ENCODE measurements at regions not wholly inside any gene's neighbourhood (a gene's known extent, or its start where the extent isn't known, plus 50 kb on each side); places are given as distances from the start of the nearest gene placed in this dataset.

DNA sequence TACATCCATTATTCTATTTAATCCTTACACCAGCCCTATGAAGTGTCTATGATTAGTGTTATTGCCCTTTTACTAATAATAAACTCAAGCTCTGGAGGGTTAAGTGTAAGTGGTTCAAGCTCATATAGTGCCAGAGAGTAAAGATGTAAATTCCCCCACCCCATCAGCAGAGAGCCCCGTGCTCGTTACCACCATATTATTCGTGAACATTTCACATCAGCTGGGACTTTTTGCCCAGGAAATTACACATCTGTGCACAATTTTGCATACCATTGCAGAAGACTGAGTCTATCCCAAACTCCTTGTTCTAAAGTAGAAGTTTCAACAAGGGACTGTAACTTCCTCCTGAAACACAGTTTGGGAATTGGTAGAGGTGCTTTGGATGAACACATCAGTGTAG, 220.1 kb downstream of the BCAS1 start:
- no peak for ATAC-seq
- peaks cover 46% of the 10 kb centered on the region for H3K4me1 Mint-ChIP-seq (ENCODE audit: low read depth)
- no peak overlapping the region for H3K27ac Mint-ChIP-seq

DNA sequence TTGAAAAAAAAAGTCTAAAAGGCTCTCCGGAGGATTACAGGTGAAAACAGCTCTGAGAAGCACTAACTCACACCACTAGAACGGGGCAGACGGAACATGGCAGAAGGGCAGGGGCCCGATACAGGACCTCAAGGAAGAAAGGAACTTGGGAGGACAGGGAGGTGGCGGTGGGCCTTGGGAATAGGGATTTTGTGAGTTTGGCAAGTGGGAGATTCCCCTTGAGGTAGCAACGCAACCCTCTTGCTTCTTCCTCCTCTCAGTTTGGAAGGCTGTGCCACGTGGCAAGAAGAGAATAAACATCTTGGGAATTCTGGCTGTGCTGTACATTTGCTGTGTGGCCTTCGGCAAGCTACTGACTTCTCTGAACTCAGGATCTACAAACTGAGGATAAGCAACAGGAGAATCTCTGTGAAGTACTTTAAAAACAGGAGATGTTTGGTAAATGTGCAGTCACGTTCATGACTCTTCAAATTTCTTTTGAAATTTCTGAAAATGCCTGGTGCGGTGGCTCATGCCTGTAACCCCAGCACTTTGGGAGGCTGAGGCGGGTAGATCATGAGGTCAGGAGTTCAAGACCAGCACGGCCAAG, 220.8 kb downstream of the BCAS1 start:
- H3K4me1 Mint-ChIP-seq (ENCODE audit: low read depth): peaks cover 53% of the 10 kb centered on the region
- no peak overlapping the region for H3K4me3 Mint-ChIP-seq
- H3K36me3 Mint-ChIP-seq (ENCODE audit: low read depth): no peaks in the 10 kb centered on the region
- no peaks in the 10 kb centered on the region for H3K9me3 Mint-ChIP-seq
- DNase-seq: no peak
- no peak overlapping the region for H3K27ac Mint-ChIP-seq
- POLR2A ChIA-PET: interaction anchor here (0.6 kb wide), 1 partner anchor 238 kb away, joined by 4 read pairs; no protein-coding TSS in a partner anchor
- CTCF ChIA-PET: interaction anchor here (1.1 to 1.5 kb wide), 3 partner anchors 9 to 33 kb away, joined by 3 read pairs; no protein-coding TSS in a partner anchor
- no peak for ATAC-seq
- intact Hi-C loops (cut with micrococcal nuclease): loop anchor here (10.0 kb wide), 1 partner anchor 45 kb away; no protein-coding TSS in a partner anchor
- H3K27me3 Mint-ChIP-seq: no peaks in the 10 kb centered on the region
- TF ChIP-seq, protein P1, sequence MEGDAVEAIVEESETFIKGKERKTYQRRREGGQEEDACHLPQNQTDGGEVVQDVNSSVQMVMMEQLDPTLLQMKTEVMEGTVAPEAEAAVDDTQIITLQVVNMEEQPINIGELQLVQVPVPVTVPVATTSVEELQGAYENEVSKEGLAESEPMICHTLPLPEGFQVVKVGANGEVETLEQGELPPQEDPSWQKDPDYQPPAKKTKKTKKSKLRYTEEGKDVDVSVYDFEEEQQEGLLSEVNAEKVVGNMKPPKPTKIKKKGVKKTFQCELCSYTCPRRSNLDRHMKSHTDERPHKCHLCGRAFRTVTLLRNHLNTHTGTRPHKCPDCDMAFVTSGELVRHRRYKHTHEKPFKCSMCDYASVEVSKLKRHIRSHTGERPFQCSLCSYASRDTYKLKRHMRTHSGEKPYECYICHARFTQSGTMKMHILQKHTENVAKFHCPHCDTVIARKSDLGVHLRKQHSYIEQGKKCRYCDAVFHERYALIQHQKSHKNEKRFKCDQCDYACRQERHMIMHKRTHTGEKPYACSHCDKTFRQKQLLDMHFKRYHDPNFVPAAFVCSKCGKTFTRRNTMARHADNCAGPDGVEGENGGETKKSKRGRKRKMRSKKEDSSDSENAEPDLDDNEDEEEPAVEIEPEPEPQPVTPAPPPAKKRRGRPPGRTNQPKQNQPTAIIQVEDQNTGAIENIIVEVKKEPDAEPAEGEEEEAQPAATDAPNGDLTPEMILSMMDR (IDR thresholded peaks at IDR 0.05): no peak

More for the DNA sequence above, 220.1 kb downstream of the BCAS1 start:
- intact Hi-C loops (cut with micrococcal nuclease): no loop called here
- TF ChIP-seq, protein P1 (IDR thresholded peaks at IDR 0.05): no peak
- POLR2A ChIA-PET: no interaction called here
- Mint-ChIP-seq H3K9me3 (no peaks in the 10 kb centered on the region), H3K36me3 (ENCODE audit: low read depth) (no peaks in the 10 kb centered on the region), H3K27me3 (no peaks in the 10 kb centered on the region), H3K4me3 (no peak overlapping the region)
- CTCF ChIA-PET: interaction anchor here (1.1 to 1.5 kb wide), 3 partner anchors 10 to 20 kb away, joined by 3 read pairs; no protein-coding TSS in a partner anchor
- DNase-seq: no peak

DNA sequence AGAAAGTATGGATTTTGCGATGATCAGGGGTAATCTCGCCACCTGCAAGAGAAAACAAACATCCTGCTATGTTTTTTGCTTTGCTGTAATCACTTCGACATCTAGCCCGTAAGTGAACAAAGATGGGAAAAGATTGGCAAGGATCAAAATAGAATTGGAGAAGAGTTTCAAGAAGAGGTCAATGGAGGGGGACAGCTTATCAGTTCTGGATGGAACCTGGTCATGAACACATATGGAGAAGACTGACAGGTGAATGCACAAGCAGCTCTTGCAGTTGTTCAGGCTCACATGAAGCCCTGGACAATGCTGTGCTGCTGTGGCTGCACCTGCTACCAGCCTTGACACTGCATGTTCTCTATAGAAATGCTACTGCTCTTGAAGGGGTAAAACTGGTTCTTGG, 222.1 kb downstream of the BCAS1 start:
- H3K4me3 Mint-ChIP-seq: no peak overlapping the region
- H3K9me3 Mint-ChIP-seq: no peaks in the 10 kb centered on the region
- POLR2A ChIA-PET: interaction anchor here (0.6 to 1.2 kb wide), 3 partner anchors 9 to 70 kb away, joined by 3 read pairs; no protein-coding TSS in a partner anchor
- no peak for ATAC-seq
- intact Hi-C loops (cut with micrococcal nuclease): loop anchor here (10.0 kb wide), 1 partner anchor 46 kb away; no protein-coding TSS in a partner anchor
- DNase-seq: no peak
- peak overlapping the region; percentile 0 for H3K27ac Mint-ChIP-seq
- H3K27me3 Mint-ChIP-seq: no peaks in the 10 kb centered on the region
- TF ChIP-seq, protein P1 (IDR thresholded peaks at IDR 0.05): no peak
- no peaks in the 10 kb centered on the region for H3K36me3 Mint-ChIP-seq (ENCODE audit: low read depth)
- peaks cover 63% of the 10 kb centered on the region for H3K4me1 Mint-ChIP-seq (ENCODE audit: low read depth)
- CTCF ChIA-PET: interaction anchor here (0.5 to 1.8 kb wide), 4 partner anchors 10 to 68 kb away, joined by 3 to 7 read pairs (median 4); no protein-coding TSS in a partner anchor

DNA sequence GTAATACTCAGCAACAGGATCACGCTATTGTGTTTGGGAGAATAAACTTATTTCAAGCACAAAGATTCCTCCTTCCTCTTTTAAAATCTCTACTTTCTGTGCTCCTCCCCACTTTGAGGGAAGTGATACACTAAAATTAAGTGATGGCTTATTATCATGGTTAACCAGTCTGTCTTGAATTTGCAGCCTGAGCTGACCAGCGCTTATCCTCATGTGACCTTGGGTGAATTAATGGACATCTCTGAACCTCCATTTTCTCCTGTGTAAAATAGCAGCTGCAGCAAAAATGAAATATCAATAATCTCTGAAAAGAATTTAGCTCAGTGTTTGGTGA, 222.6 kb downstream of the BCAS1 start:
- Mint-ChIP-seq H3K27ac (peak overlapping the region; percentile 82), H3K9me3 (no peaks in the 10 kb centered on the region), H3K4me1 (ENCODE audit: low read depth) (peaks cover 66% of the 10 kb centered on the region), H3K36me3 (ENCODE audit: low read depth) (no peaks in the 10 kb centered on the region), H3K27me3 (no peaks in the 10 kb centered on the region), H3K4me3 (peak overlapping the region; percentile 51)
- ATAC-seq (no peak), DNase-seq (no peak)
- ChIA-PET CTCF (interaction anchor here (0.5 to 1.8 kb wide), 4 partner anchors 11 to 69 kb away, joined by 3 to 7 read pairs (median 4); no protein-coding TSS in a partner anchor), POLR2A (interaction anchor here (0.6 to 1.2 kb wide), 3 partner anchors 8 to 70 kb away, joined by 3 read pairs; no protein-coding TSS in a partner anchor)
- intact Hi-C loops (cut with micrococcal nuclease): loop anchor here (10.0 kb wide), 1 partner anchor 47 kb away; no protein-coding TSS in a partner anchor
- TF ChIP-seq, protein P1 (IDR thresholded peaks at IDR 0.05): no peak

All from activated CD8-positive, alpha-beta T cell treated with anti-CD3 and anti-CD28 coated beads for 36 hours (primary cell).